ENCODE measurements at regions not wholly inside any gene's neighbourhood (a gene's known extent, or its start where the extent isn't known, plus 50 kb on each side); places are given as distances from the start of the nearest gene placed in this dataset.
"Not testable (repeated sequence)": the region's sequence is repeated elsewhere in the genome, so short reads cannot be mapped to it uniquely, and the experiment has no call there.

DNA sequence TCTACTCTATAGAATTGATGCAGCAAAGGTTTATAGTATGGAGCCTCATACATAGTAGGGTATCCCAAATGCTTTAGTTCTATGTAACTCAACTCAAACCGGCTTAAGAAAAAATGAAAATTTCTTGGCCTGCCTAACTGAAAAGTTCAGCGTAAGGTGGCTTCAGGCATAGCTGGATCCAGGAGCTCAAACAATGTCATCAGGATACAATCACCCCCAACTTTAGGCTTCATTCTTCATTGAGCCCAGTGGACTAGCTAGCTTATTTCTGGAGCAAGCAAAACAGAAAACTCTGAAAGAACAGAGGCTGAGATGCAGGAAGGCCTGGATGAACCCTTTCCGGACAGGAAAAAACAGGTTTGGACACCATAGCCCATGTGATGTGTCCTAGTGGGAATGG lies 147.5 kb upstream of the HS3ST4 start:
- Histone ChIP-seq H3K4me3 (no peak overlapping the region), H3K9me3 (no peaks in the 10 kb centered on the region), H3K4me1 (no peaks in the 10 kb centered on the region), H3K4me2 (no peak overlapping the region), H3K9ac (no peak overlapping the region), H3K27ac (no peak overlapping the region), H3K36me3 (no peaks in the 10 kb centered on the region), H3K27me3 (no peaks in the 10 kb centered on the region), H4K20me1 (no peaks in the 10 kb centered on the region)
- no peak for TF ChIP-seq Cebpa-rat (IDR thresholded peaks at IDR 0.05)

DNA sequence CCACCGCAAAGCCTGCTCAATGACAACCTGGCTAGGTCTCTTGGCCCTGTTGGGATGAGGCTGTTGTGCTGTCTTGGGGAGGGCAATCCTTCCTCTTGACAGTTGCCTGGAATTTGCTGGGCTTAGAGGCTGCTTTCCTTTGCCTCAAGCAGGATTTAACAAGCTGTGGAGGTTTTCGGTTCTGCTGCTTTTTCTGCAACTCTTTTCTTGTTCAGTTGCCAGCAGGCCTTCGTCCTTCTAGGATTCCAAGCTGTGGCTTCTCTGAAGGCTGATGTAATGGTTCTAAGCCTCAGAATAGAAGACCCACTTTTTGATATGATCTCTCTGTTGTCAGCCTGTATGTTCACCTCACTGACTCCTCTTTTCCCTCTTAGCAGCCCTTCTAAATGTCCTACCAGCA lies 149.5 kb upstream of the HS3ST4 start:
- no peak overlapping the region for H3K4me2 ChIP-seq
- TF ChIP-seq Cebpa-rat (IDR thresholded peaks at IDR 0.05) = no peak
- no peak overlapping the region for H3K27ac ChIP-seq
- H3K27me3 ChIP-seq = no peaks in the 10 kb centered on the region
- H4K20me1 ChIP-seq = no peaks in the 10 kb centered on the region
- no peaks in the 10 kb centered on the region for H3K4me1 ChIP-seq
- no peaks in the 10 kb centered on the region for H3K36me3 ChIP-seq
- no peaks in the 10 kb centered on the region for H3K9me3 ChIP-seq
- H3K4me3 ChIP-seq = no peak overlapping the region
- H3K9ac ChIP-seq = no peak overlapping the region

DNA sequence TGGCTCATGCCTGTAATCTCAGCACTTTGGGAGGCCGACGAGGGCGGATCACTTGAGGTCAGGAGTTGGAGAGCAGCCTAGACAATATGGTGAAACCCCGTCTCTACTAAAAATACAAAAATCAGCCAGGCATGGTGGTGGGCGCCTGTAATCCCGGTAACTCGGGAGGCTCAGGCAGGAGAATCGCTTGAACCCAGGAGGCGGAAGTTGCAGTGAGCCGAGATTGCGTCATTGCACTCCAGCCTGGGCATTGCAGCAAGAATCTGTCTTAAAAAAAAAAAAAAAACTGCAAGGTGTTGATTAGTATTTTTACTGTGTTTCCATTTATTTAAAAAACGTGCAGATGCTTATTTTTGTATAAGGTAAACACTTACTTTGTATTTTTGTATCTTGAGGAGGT lies 152.0 kb upstream of the HS3ST4 start:
- not testable (repeated sequence) for H3K4me1 ChIP-seq, H3K27ac ChIP-seq, H4K20me1 ChIP-seq

GRCh38 chr16:25523183-25523582 lies 168.6 kb upstream of the HS3ST4 start:
- H3K27me3 ChIP-seq = no peaks in the 10 kb centered on the region
- H3K27ac ChIP-seq = no peak overlapping the region
- H3K4me2 ChIP-seq = no peak overlapping the region
- H3K9me3 ChIP-seq = no peaks in the 10 kb centered on the region
- no peak overlapping the region for H3K4me3 ChIP-seq
- H3K4me1 ChIP-seq = no peaks in the 10 kb centered on the region
- TF ChIP-seq Cebpa-rat (IDR thresholded peaks at IDR 0.05) = no peak
- H3K9ac ChIP-seq = no peak overlapping the region
- no peaks in the 10 kb centered on the region for H4K20me1 ChIP-seq
- no peaks in the 10 kb centered on the region for H3K36me3 ChIP-seq

More for the DNA sequence above, 152.0 kb upstream of the HS3ST4 start:
- not testable (repeated sequence) for H3K4me3 ChIP-seq, H3K9ac ChIP-seq, H3K9me3 ChIP-seq, H3K36me3 ChIP-seq, H3K4me2 ChIP-seq, H3K27me3 ChIP-seq

GRCh38 chr16:25512041-25512440 lies 179.7 kb upstream of the HS3ST4 start:
- Histone ChIP-seq H3K27ac (no peak overlapping the region), H3K9me3 (no peaks in the 10 kb centered on the region), H3K36me3 (no peaks in the 10 kb centered on the region), H3K4me2 (no peak overlapping the region), H3K4me1 (no peaks in the 10 kb centered on the region), H4K20me1 (no peaks in the 10 kb centered on the region), H3K4me3 (no peak overlapping the region), H3K9ac (no peak overlapping the region), H3K27me3 (no peaks in the 10 kb centered on the region)
- no peak for TF ChIP-seq Cebpa-rat (IDR thresholded peaks at IDR 0.05)

DNA sequence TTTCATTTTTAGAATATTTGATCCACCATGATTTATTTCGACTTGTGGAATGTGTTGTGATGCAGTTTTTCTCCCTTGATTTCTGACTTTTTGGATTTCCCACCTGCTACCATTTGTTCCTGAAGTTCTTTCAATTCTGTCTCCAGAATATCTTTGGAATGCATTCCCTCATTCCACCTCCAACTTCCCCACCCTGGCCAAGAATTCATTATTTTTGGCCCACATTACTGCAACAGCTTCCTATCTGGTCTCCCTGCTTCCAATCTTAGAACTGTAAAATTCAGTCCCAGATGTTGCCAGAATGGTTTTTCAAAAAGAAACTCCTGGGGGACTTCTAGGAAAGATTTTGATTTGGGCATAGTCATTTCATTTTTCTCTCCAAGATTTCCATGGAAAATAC lies 182.3 kb upstream of the HS3ST4 start:
- no peak for TF ChIP-seq Cebpa-rat (IDR thresholded peaks at IDR 0.05)
- no peaks in the 10 kb centered on the region for H3K27me3 ChIP-seq
- no peaks in the 10 kb centered on the region for H4K20me1 ChIP-seq
- H3K27ac ChIP-seq = no peak overlapping the region
- H3K4me1 ChIP-seq = no peaks in the 10 kb centered on the region
- H3K9me3 ChIP-seq = no peaks in the 10 kb centered on the region
- H3K4me2 ChIP-seq = no peak overlapping the region
- no peak overlapping the region for H3K9ac ChIP-seq
- H3K36me3 ChIP-seq = no peaks in the 10 kb centered on the region
- H3K4me3 ChIP-seq = no peak overlapping the region

- no peak overlapping the region for H3K4me3 ChIP-seq
- no peak overlapping the region for H3K9ac ChIP-seq
- H3K4me2 ChIP-seq = no peak overlapping the region
- no peaks in the 10 kb centered on the region for H4K20me1 ChIP-seq
- H3K27me3 ChIP-seq = no peaks in the 10 kb centered on the region
- no peak overlapping the region for H3K27ac ChIP-seq
- no peaks in the 10 kb centered on the region for H3K9me3 ChIP-seq
- no peak for TF ChIP-seq Cebpa-rat (IDR thresholded peaks at IDR 0.05)
- no peaks in the 10 kb centered on the region for H3K36me3 ChIP-seq
- H3K4me1 ChIP-seq = no peaks in the 10 kb centered on the region
Observed at GRCh38 chr16:25501530-25502255, 190.1 kb upstream of the HS3ST4 start.

GRCh38 chr16:25494292-25494691 lies 197.5 kb upstream of the HS3ST4 start:
- Histone ChIP-seq H3K27me3 (no peaks in the 10 kb centered on the region), H3K27ac (no peak overlapping the region), H3K4me3 (no peak overlapping the region), H3K4me2 (no peak overlapping the region), H3K9me3 (no peaks in the 10 kb centered on the region), H4K20me1 (no peaks in the 10 kb centered on the region), H3K9ac (no peak overlapping the region), H3K4me1 (no peaks in the 10 kb centered on the region), H3K36me3 (no peaks in the 10 kb centered on the region)
- TF ChIP-seq Cebpa-rat (IDR thresholded peaks at IDR 0.05) = no peak

DNA sequence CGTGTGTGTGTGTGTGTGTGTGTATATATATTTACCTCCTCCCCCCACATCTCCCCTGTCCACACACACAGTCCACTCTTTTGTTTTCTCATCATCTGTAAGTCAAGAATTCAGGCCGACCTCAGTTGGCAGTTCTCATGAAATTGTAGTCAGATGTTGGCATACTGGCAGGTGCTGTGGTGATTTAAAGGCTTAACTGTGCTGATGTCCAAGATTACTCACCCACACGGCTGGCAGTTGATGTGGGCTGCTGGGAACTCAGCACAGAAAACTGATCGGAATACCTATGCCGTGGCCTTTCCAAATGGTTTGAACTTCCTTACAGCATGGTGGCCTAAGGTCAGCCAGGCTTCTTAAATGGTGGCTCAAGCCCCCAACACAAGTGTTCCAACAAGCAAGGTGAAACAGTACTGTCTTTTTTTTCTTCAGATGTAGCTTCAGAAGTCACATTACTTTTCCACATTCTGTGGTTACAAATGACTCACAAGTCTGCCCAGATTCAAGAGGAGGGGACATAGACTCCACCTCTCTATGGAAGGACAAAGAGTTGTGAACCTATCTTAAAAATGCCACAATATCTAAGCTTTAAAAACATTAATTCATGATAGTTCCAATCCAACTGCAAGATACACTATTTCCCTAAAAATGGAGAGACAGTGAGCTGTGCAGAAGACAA lies 198.5 kb upstream of the HS3ST4 start:
- H3K4me2 ChIP-seq = no peak overlapping the region
- H3K27me3 ChIP-seq = no peaks in the 10 kb centered on the region
- H3K9me3 ChIP-seq = no peaks in the 10 kb centered on the region
- no peak for TF ChIP-seq Cebpa-rat (IDR thresholded peaks at IDR 0.05)
- no peaks in the 10 kb centered on the region for H3K36me3 ChIP-seq
- no peak overlapping the region for H3K27ac ChIP-seq
- no peak overlapping the region for H3K9ac ChIP-seq
- no peak overlapping the region for H3K4me3 ChIP-seq
- H3K4me1 ChIP-seq = no peaks in the 10 kb centered on the region
- H4K20me1 ChIP-seq = no peaks in the 10 kb centered on the region

- Histone ChIP-seq H3K4me2 (no peak overlapping the region), H4K20me1 (no peaks in the 10 kb centered on the region), H3K27me3 (no peaks in the 10 kb centered on the region), H3K9me3 (no peaks in the 10 kb centered on the region), H3K9ac (no peak overlapping the region), H3K4me3 (no peak overlapping the region), H3K27ac (no peak overlapping the region), H3K36me3 (no peaks in the 10 kb centered on the region), H3K4me1 (no peaks in the 10 kb centered on the region)
- TF ChIP-seq Cebpa-rat (IDR thresholded peaks at IDR 0.05) = no peak
Observed at GRCh38 chr16:25488435-25488834, 203.3 kb upstream of the HS3ST4 start.
